ENCODE measurements at regions not wholly inside any gene's neighbourhood (a gene's known extent, or its start where the extent isn't known, plus 50 kb on each side); places are given as distances from the start of the nearest gene placed in this dataset.

- no peak for DNase-seq (ENCODE audit: low read depth)
These were observed 822.8 kb downstream of the GALC start for GRCh38 chr14:87170179-87170578.

DNA sequence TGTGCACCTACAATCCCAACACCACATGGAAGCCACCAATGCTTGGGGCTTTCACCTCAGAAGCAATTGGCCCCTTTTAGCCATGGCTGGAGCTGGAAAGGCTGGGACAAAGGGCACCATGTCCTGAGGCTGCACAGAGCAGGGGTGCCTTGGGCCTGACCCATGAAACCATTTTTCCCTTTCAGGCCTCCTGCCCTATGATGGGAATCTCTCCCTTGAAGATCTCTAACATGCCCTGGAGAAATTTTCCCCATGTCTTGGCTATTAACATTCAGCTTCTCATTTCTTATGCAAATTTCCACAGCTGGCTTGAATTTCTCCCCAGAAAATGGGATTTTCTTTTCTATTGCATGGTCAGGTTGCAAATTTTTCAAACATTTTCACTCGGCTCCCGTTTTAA lies 823.6 kb downstream of the GALC start:
- no peak for DNase-seq (ENCODE audit: low read depth)

GRCh38 chr14:87161502-87161901 lies 831.5 kb downstream of the GALC start:
- DNase-seq (ENCODE audit: low read depth), result no peak

GRCh38 chr14:87160989-87161388 lies 832.0 kb downstream of the GALC start:
- no peak for DNase-seq (ENCODE audit: low read depth)

DNA sequence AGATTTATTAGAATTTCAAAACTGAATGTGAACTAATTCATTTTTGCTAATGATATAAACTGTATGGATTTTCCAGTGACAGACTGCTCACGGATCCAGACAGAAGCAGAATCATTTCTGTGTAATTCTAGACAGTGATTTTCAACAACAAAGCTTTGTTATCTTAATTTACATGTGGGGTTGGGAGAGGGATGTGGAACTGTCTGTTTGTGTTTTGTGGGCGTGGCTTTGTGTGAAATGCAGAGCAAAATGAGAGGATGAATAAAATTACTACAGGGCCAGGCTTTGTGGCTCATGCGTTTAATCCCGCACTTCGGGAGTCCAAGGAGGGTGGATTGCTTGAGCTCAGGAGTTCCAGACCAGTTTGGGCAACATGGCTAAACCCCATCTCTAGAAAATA lies 834.7 kb downstream of the GALC start:
- no peak for DNase-seq (ENCODE audit: low read depth)

GRCh38 chr14:87156878-87157277 lies 836.1 kb downstream of the GALC start:
- no peak for DNase-seq (ENCODE audit: low read depth)

DNA sequence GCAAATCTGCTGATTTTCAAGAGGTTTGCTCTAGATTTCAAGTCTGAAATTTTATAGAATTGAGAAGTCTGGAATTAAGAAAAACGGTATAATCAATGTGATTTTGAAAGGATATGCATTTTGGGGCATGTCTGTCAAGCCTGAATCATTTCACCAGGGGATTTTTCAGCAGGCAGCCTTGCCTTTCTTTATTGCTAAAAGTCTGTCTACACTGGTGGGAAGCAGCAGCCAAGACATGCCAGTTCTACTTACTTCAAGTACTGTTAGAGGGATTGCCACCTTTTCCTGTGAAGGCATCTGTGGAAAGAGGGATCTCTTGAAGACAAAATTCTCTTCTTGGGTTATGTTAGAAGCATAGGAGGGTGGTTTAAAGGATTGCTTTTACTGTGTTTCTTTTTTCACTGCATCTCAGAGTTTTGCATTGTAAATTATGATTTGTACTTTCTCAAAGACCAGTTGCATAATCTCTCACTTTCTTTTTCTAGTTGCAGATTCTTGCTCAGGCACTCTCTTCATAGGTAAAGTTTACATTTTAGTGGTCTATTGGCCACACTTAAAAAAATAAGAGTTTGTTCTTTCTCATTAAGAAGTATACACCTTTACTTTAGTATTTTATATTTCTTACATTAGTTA lies 837.0 kb downstream of the GALC start:
- no peak for DNase-seq (ENCODE audit: low read depth)

- DNase-seq (ENCODE audit: low read depth), result no peak
These were observed 839.1 kb downstream of the GALC start for GRCh38 chr14:87153901-87154300.

DNA sequence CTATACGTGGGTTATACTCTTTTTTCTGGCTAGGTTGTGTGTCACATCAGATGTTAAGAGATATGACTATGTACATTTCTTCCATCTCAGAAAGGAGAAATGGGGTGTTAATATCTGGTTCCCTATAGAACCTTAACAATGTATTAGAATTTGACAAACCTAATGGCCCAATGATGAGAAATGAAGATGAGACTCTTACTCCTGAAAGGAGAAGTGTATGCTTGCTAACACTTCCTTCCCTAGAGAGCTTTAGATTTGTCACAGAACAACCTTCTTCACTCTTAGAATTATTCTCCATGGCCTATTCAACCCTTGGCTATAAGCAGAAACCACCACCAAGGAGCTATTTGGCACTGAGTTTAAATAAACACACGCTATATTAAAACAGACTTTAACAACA lies 839.6 kb downstream of the GALC start:
- no peak for DNase-seq (ENCODE audit: low read depth)

GRCh38 chr14:87152693-87153092 lies 840.3 kb downstream of the GALC start:
- DNase-seq (ENCODE audit: low read depth), result no peak

GRCh38 chr14:87149583-87150354 lies 843.2 kb downstream of the GALC start:
- no peak for DNase-seq (ENCODE audit: low read depth)

DNA sequence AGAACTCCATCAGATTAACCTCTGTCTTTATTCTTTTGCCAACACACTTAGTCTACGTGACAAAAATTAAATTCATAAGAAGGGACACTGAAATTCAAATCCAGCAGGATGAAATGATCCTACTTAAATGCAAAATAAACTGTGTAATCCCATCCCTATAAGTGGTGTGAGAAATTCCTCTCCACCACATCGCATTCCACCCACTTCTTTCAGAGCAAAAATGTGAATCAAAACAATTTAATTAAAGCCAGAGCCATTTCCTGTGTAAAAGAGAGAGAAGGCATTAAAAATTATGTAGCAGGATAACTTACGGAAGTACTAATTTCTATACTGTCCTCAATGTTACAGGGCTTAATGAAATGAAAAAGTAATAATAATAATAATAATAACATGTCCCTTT lies 844.3 kb downstream of the GALC start:
- no peak for DNase-seq (ENCODE audit: low read depth)

- no peak for DNase-seq (ENCODE audit: low read depth)
These were observed 850.3 kb downstream of the GALC start for GRCh38 chr14:87142551-87143211.

DNA sequence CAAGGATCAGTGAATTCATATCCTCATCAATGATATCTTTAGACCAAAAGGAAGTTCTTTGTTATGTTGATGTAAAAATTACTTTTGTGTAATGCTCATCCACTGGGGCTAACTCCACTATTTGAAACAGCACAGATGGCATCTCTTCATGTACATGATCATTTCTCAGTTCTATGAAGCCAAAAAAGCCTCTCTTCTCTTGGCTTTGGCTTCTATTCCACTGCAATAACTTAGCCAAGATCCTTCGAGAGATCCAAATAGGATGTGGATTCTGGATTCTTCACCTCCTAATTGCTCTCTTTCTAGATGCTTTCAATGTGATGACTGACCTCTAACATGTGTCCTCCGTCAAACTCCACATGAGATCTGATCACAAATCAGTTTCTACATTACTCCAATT lies 851.2 kb downstream of the GALC start:
- no peak for DNase-seq (ENCODE audit: low read depth)

DNA sequence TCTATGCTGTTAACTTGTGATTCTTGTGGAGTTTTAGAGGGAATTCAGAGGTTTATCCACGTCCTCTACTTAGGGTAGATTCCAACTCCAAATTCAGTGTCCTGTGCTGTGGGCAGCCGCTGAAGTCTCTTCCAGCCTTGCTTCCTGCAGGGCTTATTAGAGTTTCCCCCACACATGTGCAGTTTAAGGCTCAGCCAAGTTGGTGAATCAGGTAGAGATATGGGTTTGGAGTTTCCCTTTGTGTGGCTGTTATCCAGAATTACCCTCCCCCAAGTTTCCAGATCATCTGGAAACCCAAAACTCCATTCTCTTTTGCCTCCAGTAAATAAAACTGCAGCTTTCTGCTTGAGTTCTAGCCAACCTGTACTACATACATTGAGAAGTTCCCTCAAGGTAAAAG lies 853.7 kb downstream of the GALC start:
- DNase-seq (ENCODE audit: low read depth), result no peak

- DNase-seq (ENCODE audit: low read depth), result no peak
These were observed 859.7 kb downstream of the GALC start for GRCh38 chr14:87133073-87133801.

DNA sequence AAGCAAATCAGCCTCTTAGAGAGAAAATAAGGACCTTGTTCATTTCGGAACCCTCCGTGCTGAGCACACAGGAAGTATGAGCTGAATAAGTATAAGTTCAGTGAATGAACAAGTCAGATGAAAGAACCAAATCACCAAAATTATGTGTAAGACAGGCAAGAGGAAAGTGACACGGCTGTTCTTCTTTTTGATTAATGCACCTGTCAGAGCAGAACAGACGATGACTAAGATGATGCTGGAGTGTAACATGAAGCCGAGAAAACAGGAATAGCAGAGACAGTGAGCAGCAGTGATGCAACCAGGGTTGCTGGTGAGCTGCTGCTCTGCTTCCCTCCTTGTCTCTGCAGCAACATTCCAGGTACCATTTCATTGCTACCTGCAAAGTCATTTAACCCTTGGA lies 861.1 kb downstream of the GALC start:
- no peak for DNase-seq (ENCODE audit: low read depth)

DNA sequence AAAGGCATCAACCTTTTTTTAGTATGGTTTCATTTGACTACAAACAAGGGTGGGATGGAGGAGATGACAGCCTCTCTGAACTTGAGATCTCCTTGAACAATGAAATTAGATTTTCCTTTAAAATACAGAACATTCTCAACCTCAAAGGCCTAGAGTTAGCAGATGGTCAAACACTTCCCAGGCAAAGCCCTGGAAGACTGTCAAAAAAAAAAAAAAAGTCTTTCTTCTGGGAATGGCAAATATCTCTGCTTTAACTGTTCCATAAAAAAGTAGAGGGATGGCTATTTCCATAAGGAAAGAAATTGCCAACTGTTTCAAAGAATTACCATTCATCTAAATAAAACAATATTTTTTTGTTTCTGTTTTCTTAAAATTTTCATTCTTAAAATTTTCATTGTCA lies 870.8 kb downstream of the GALC start:
- DNase-seq (ENCODE audit: low read depth), result no peak

GRCh38 chr14:87121716-87122115 lies 871.3 kb downstream of the GALC start:
- DNase-seq (ENCODE audit: low read depth), result no peak

- no peak for DNase-seq (ENCODE audit: low read depth)
These were observed 877.7 kb downstream of the GALC start for GRCh38 chr14:87115234-87115633.

- DNase-seq (ENCODE audit: low read depth), result no peak
These were observed 879.7 kb downstream of the GALC start for GRCh38 chr14:87113286-87113685.

DNA sequence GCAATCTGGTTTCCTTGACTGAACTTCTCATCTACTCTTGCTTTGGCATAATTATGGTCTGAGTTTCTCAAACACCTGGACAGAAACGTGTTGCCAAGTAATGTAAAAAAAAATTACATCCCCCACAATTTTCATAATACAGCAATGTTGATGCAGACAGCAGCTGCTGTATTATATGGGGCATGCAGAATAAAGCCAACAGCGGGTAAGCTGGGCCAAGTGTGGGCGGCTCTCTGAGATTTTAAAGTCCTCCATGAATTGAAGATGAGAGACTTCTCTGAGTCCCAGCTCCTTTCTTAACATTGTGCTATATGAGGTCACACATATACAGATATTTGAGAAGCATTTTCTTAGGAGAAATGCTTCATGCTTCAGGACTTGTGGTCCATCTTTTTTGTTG lies 881.2 kb downstream of the GALC start:
- DNase-seq (ENCODE audit: low read depth), result no peak

DNA sequence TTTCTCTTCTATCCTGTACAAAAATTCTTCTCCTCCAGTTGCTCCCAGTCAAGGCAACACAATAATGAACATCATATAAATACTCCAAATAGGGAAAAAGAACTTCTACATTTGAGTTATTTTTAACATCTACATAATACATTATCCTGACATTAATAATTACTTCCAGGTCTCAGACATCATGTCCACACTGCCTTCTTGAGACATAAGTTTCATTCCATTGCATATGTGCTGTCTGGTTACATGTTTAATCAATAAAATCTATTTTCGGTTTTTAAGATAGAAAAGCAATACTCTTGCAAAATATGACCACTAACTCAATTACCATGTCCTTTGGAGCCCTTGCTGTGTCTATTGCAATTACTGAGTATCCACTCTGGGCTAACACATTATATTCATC lies 881.9 kb downstream of the GALC start:
- no peak for DNase-seq (ENCODE audit: low read depth)
